ENCODE measurements at regions not wholly inside any gene's neighbourhood (a gene's known extent, or its start where the extent isn't known, plus 50 kb on each side); places are given as distances from the start of the nearest gene placed in this dataset.

DNA sequence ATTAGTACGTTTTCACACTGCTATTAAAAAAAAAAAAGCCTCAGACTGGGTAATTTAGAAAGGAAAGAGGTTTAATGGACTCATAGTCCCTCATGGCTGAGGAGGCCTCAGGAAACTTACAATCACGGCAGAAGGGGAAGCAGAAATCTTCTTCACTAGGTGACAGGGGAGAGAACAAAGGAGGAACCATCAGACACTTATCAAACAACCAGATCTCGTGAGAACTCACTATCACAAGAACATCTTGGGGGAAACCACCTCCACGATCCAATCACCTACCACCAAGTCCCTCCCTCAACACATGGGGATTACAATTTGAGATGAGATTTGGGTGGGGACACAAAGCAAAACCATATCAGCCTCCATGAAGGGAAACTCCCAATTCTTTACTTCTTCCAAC, 85.2 kb upstream of the MAFB start:
- H3K9me3 ChIP-seq (ENCODE audit: control insufficient read depth, low read length, poor library complexity, severe bottlenecking), result no peaks in the 10 kb centered on the region
- Mint-ChIP-seq H3K36me3 (ENCODE audit: low read depth) (no peaks in the 10 kb centered on the region), H3K4me1 (peaks cover 13% of the 10 kb centered on the region), H3K27ac (no peak overlapping the region), H3K27me3 (peaks cover 20% of the 10 kb centered on the region), H3K4me3 (no peak overlapping the region)
- no peak for DNase-seq
- ATAC-seq, result no peak

DNA sequence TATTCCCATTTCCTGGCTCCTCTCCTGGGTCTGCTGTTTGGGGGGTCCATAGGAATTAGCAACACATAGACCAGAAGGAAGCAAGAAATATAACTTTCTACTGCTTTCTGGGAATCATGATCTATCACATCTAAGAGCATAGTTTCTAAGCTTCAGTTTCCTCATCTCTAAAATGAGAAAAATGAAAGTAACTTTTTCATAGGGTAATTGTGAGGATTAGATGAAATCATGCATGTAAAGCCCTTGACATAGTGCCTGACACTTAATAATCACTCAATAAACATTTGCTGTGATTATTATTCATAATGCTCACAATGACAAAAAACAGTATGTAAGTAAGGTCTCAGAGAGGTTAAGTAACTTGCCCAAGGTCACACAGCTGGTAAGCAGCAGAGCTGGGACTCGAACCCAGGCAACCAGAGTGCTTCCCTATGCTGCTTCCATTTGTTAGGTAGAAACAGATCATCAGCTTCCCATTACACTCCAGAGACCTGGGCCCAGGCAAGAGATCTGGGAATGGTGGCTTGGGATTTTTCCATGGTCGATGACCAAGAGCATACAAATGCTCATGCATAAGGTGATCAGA, 86.6 kb upstream of the MAFB start:
- H3K4me3 Mint-ChIP-seq, result no peak overlapping the region
- no peaks in the 10 kb centered on the region for H3K36me3 Mint-ChIP-seq (ENCODE audit: low read depth)
- DNase-seq (no peak), ATAC-seq (no peak)
- H3K27ac Mint-ChIP-seq, result no peak overlapping the region
- H3K9me3 ChIP-seq (ENCODE audit: control insufficient read depth, low read length, poor library complexity, severe bottlenecking), result no peaks in the 10 kb centered on the region
- peaks cover 13% of the 10 kb centered on the region for H3K4me1 Mint-ChIP-seq
- H3K27me3 Mint-ChIP-seq, result peaks cover 6% of the 10 kb centered on the region

DNA sequence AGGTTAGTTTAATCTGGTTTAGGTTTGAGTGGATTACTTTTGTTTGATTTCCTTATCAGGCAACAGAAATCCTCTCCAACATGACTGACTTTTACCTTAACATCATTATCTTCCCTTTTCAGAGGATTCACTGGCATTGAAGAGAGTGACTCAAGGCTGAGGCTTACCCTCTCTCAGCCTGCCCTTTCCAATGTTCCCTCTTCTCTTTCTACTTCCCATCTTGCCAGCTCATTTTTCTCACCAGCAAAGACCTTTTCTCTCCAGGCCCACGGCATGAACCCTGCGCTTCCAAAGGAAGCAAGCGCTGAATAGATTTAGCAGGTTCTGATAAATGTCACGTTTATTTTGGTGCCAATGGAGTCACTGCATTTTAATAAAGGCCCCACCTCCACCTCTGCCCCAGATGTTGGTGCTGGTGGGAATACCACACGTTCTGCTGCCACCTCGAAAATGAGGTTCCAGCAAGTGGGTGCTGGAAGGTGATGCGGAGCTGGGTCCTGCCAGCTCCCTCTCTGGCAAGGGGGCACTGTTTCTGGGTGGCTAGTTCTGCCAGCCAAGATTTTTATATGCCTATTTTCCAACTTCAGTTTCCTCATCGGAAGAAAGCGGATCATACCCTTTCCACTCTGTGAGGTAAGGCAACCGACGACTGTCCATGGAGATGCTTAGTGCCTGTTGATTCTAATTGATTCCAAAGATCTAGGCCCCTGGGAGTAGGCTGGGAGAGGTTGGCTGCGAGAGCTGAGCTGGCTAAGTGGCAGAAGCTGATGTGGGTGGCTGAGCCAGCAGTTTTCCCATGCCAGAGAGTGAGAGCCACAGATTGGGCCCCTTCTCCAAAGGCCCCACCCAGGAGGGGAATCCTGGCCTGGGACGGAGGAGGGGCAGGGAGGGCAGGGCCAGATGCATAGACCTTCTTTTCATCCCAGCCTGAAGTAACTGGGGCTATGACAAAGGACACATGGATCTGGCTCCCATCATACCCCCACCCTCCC, 87.7 kb upstream of the MAFB start:
- H3K27ac Mint-ChIP-seq, result no peak overlapping the region
- ATAC-seq, result no peak

DNA sequence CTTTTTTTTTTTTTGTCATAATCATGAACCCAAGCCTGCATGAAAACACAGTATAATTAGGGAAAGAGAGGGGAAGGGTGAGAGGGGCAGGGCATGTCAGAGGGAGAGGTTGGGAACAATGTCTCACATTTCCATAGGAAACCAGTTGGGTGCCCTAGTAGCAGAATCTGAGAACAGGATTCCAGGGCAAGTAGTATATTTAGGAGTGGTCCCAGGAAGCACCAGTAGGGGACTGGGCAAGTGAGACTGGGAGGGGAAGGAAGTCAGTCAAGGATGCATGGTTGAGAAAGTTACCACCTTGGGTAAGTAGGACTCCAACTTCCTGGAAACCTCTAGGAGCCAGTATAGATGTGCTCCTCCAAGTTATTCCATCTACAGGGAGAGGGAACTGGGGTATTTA, 88.6 kb upstream of the MAFB start:
- DNase-seq (no peak), ATAC-seq (no peak)
- Mint-ChIP-seq H3K27me3 (no peaks in the 10 kb centered on the region), H3K36me3 (ENCODE audit: low read depth) (no peaks in the 10 kb centered on the region), H3K4me3 (no peak overlapping the region), H3K27ac (no peak overlapping the region), H3K4me1 (peaks cover 11% of the 10 kb centered on the region)
- H3K9me3 ChIP-seq (ENCODE audit: control insufficient read depth, low read length, poor library complexity, severe bottlenecking), result no peaks in the 10 kb centered on the region

More for the DNA sequence above, 87.7 kb upstream of the MAFB start:
- H3K9me3 ChIP-seq (ENCODE audit: control insufficient read depth, low read length, poor library complexity, severe bottlenecking), result no peaks in the 10 kb centered on the region
- Mint-ChIP-seq H3K4me1 (peaks cover 11% of the 10 kb centered on the region), H3K27me3 (no peaks in the 10 kb centered on the region), H3K36me3 (ENCODE audit: low read depth) (no peaks in the 10 kb centered on the region), H3K4me3 (no peak overlapping the region)
- DNase-seq, result no peak

DNA sequence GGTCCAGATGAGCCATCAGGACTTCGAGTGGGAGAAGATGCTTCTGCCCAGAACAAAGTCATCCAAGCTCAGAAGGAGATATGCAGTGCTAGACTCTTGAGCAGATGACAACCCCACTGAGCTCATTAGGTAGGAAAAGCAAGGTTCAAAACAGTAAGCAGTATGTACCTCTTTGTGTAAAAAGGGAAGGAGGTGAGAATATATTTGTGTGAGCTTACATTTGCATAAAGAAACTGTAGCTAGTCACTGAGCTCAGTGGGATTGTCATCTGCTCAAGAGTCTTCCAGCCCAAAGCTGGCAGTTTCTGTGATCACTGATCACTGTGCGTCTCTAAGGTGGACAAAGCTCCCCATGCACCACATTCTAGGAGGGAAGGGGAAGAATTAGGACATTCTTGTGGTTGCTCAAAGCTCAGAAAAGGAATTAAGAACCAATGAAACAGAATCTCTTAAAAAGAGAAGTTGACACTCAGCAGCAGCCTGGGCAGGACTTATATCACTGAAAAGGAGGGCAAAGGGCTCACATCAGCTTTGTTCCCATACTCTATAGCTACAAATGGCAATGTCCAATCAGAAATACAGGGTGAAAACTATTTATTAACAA, 90.0 kb upstream of the MAFB start:
- DNase-seq (no peak), ATAC-seq (no peak)
- H3K4me3 Mint-ChIP-seq, result no peak overlapping the region
- H3K27ac Mint-ChIP-seq, result no peak overlapping the region
- H3K27me3 Mint-ChIP-seq, result no peaks in the 10 kb centered on the region
- no peaks in the 10 kb centered on the region for H3K36me3 Mint-ChIP-seq (ENCODE audit: low read depth)
- peaks cover 11% of the 10 kb centered on the region for H3K4me1 Mint-ChIP-seq
- no peaks in the 10 kb centered on the region for H3K9me3 ChIP-seq (ENCODE audit: control insufficient read depth, low read length, poor library complexity, severe bottlenecking)

DNA sequence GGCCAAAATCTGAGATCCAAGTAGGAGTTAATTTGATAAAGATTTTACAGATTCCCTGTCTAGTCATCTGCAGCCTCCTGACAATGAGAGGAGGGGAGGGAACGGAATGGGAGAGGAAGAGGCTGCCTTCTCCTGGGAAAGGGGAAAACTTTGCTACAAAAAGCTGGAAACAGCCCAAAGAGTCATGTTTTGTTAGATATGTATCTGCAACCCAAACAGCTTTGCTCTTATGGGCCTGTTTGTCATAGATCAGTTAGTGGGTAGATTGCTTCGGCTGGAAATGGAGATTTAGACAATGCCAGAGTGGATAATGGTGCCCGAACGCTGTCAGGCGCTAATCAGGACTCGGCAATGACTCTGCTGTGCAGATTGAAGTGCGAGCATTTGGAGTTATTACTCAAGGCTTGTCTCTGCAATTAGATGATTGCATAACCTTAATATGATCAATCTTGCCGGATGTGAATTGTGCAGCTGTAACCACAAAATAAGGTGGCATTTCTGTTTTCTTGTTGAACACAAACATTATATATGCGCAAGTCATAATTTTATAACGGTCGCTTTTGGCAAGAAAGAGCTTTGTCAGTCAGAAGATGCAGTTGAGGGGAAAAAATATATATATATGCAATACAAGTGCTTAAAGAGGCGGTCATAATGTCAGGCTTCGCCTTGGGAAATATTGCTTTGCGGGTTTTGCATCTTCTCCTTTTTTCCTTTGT, 92.4 kb upstream of the MAFB start:
- ATAC-seq (no peak), DNase-seq (no peak)
- no peak overlapping the region for H3K27ac Mint-ChIP-seq
- H3K4me1 Mint-ChIP-seq, result no peaks in the 10 kb centered on the region
- no peaks in the 10 kb centered on the region for H3K9me3 ChIP-seq (ENCODE audit: control insufficient read depth, low read length, poor library complexity, severe bottlenecking)
- H3K27me3 Mint-ChIP-seq, result peaks cover 1% of the 10 kb centered on the region
- H3K4me3 Mint-ChIP-seq, result no peak overlapping the region
- no peaks in the 10 kb centered on the region for H3K36me3 Mint-ChIP-seq (ENCODE audit: low read depth)

DNA sequence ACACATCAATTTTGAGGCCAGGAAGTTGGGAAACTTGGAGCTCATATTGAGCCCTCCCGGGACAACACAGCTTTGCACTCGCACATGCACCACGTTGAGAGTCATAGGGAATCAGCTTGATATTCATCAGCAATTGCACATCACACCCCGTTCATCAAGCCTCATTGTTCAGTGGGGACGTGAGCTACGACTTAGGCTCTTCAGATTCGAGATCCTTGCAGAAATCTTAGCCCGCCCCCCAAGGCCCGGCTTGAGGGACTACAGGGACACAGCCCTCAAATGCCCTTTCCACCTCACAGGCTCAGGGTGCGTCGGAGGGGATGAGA, 93.0 kb upstream of the MAFB start:
- no peak overlapping the region for H3K27ac Mint-ChIP-seq
- ATAC-seq (no peak), DNase-seq (no peak)
- H3K36me3 Mint-ChIP-seq (ENCODE audit: low read depth), result no peaks in the 10 kb centered on the region
- no peaks in the 10 kb centered on the region for H3K9me3 ChIP-seq (ENCODE audit: control insufficient read depth, low read length, poor library complexity, severe bottlenecking)
- no peak overlapping the region for H3K4me3 Mint-ChIP-seq
- peaks cover 6% of the 10 kb centered on the region for H3K27me3 Mint-ChIP-seq
- H3K4me1 Mint-ChIP-seq, result no peaks in the 10 kb centered on the region

DNA sequence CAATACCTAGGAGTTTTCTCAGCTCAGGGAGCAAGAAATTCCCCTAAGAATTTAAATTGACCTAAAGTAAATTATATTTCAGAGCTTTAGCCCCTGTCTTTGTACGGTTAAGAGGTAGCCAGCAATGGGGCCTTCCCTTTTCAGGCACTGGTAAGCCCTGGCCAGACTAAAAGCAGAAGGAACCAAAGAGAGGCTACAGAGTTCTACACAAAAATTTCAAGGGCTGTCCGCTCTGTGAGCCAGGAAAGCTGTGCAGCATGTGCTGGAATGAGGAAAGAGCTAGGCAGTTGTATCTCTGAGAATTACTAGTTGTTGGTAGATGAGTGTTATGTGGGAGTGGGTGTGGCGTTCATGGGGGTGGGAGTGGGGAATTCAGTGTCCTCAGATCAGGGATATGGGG, 96.3 kb upstream of the MAFB start:
- Mint-ChIP-seq H3K36me3 (ENCODE audit: low read depth) (no peaks in the 10 kb centered on the region), H3K27me3 (peaks cover 6% of the 10 kb centered on the region), H3K27ac (no peak overlapping the region), H3K4me3 (no peak overlapping the region), H3K4me1 (no peaks in the 10 kb centered on the region)
- H3K9me3 ChIP-seq (ENCODE audit: control insufficient read depth, low read length, poor library complexity, severe bottlenecking), result no peaks in the 10 kb centered on the region
- DNase-seq, result no peak
- ATAC-seq, result no peak

DNA sequence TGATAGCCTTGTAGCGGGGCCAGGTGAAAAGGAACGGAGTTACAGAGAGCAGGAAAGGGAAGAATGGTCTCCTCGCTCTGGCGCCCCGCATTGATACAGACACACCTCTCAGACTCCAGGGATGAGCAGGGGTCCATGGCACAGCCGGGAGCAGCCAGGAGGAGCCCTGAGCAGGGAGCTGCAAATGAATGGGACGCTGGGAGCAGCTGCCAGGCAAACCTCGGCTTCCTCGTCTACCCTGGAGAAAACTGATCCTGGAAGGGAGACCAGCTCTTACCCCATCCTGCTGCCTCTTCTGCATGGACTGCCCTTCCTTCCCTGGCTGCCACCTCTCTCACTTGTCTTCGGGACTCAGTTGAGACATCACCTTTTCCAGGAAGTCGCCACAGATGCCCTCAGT, 97.3 kb upstream of the MAFB start:
- Mint-ChIP-seq H3K27me3 (peaks cover 6% of the 10 kb centered on the region), H3K4me3 (no peak overlapping the region), H3K27ac (no peak overlapping the region), H3K4me1 (no peaks in the 10 kb centered on the region), H3K36me3 (ENCODE audit: low read depth) (no peaks in the 10 kb centered on the region)
- ATAC-seq, result no peak
- H3K9me3 ChIP-seq (ENCODE audit: control insufficient read depth, low read length, poor library complexity, severe bottlenecking), result no peaks in the 10 kb centered on the region
- no peak for DNase-seq

DNA sequence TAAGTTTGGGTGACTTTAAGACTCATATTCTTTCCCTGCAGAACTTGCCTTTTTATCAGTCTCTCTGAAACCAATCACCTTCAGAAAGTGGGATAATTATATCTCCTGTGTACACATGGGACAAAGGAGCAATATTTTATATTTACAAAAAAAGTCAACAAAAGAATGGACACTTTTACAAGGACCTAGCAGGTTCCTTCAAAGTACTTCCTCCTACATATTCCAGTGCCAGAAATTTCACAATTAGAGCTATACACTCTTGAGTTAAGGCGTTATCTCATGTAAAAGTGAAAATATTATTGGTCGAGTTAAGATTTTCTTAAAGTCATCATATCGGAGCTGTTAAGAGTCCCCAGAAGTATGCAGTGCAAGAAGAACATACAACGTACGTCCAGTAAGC, 98.9 kb upstream of the MAFB start:
- H3K9me3 ChIP-seq (ENCODE audit: control insufficient read depth, low read length, poor library complexity, severe bottlenecking), result no peaks in the 10 kb centered on the region
- DNase-seq (no peak), ATAC-seq (no peak)
- H3K27ac Mint-ChIP-seq, result no peak overlapping the region
- H3K27me3 Mint-ChIP-seq, result peaks cover 6% of the 10 kb centered on the region
- H3K4me1 Mint-ChIP-seq, result no peaks in the 10 kb centered on the region
- H3K4me3 Mint-ChIP-seq, result no peak overlapping the region
- H3K36me3 Mint-ChIP-seq (ENCODE audit: low read depth), result no peaks in the 10 kb centered on the region

DNA sequence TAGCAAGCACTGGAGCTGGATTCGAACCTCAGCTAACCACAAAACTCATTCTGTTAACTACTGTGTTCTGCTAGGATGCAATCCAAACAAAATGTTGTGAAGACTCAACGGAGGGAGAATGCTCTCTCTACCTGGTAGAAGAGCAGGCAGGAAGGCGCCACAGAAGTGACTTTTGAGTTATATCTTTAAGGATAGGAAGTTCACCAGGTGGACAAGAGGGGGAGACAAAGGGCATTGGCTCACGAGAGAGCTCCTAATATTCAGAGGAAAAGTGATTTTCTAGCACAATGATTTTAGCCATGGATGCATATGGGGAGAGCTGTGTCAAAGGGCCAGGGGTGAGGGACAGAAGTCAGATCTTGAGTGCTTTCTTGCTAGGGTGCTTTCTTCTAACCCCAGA, 108.4 kb upstream of the MAFB start:
- Mint-ChIP-seq H3K4me3 (no peak overlapping the region), H3K4me1 (no peaks in the 10 kb centered on the region), H3K27ac (no peak overlapping the region), H3K27me3 (peaks cover 27% of the 10 kb centered on the region), H3K36me3 (ENCODE audit: low read depth) (no peaks in the 10 kb centered on the region)
- H3K9me3 ChIP-seq (ENCODE audit: control insufficient read depth, low read length, poor library complexity, severe bottlenecking), result no peaks in the 10 kb centered on the region
- ATAC-seq, result no peak
- no peak for DNase-seq

DNA sequence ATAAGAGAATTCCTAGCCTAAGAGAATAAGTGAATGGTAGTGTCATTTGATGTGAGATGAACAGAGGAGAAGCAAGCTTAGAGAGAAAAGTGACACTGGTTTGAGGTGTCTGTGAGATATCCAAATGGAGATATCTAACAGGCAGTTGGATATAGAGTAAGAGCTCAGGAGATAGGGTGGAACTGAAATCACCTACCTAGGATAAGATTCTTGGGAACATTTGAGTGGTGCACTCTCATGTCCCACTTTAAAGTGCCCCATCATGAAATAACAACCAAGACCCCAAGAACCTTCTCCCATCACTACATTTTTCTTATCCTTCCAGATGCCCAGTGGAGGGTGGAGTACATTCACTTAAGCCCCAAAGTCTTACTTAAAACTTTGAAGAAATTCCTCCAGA, 109.0 kb upstream of the MAFB start:
- H3K27ac Mint-ChIP-seq, result no peak overlapping the region
- H3K4me3 Mint-ChIP-seq, result no peak overlapping the region
- peaks cover 32% of the 10 kb centered on the region for H3K27me3 Mint-ChIP-seq
- DNase-seq, result no peak
- H3K4me1 Mint-ChIP-seq, result no peaks in the 10 kb centered on the region
- H3K36me3 Mint-ChIP-seq (ENCODE audit: low read depth), result no peaks in the 10 kb centered on the region
- no peaks in the 10 kb centered on the region for H3K9me3 ChIP-seq (ENCODE audit: control insufficient read depth, low read length, poor library complexity, severe bottlenecking)
- no peak for ATAC-seq

DNA sequence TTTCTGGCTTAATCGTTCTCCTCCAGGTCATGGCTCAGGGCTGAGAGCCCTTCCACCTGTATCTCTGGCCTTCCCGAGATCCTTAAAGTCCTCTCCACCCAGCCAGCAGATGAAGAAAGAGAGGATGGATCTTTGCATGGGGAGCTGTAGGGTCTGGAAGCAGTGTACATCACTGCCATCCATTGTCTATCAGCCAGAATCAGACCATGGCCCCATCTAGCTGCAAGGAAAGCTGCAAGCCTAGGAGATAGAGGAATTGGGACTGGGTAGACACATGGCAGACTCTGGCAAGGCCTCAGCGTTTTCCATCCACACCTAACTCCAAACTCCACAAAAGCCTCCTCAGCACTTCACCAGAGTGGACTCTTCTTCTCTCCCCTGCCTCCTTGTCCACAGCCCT, 113.8 kb upstream of the MAFB start:
- no peaks in the 10 kb centered on the region for H3K9me3 ChIP-seq (ENCODE audit: control insufficient read depth, low read length, poor library complexity, severe bottlenecking)
- DNase-seq (no peak), ATAC-seq (no peak)
- Mint-ChIP-seq H3K4me3 (no peak overlapping the region), H3K36me3 (ENCODE audit: low read depth) (no peaks in the 10 kb centered on the region), H3K27me3 (peaks cover 29% of the 10 kb centered on the region), H3K4me1 (peaks cover 3% of the 10 kb centered on the region), H3K27ac (no peak overlapping the region)

Measured in T-helper 17 cell (primary cell).